Ascending aorta (tissue), 2 donors: ENCODE measurements at regions not wholly inside any gene's neighbourhood (a gene's known extent, or its start where the extent isn't known, plus 50 kb on each side); places are given as distances from the start of the nearest gene placed in this dataset.

Source experiments
- DNase-seq, 2 donors: peaks; one replicate each; pipeline ENCODE4 v3.0.0-alpha.2; 2019; ENCODE audit warnings: low spot score in 2 of 2
- H3K27ac ChIP-seq, 2 donors: fragments of 200-600 bp; sonication (generic); one replicate each; pipeline ENCODE4 v1.5.1; 2016 to 2017; ENCODE audit warnings: mild to moderate bottlenecking in 1 of 2
- H3K27me3 ChIP-seq: fragments of 200-600 bp; sonication (generic); one replicate; pipeline ENCODE4 v1.5.1; 2017
- H3K36me3 ChIP-seq, 2 donors: fragments of 200-600 bp; sonication (generic); one replicate each; pipeline ENCODE4 v1.5.1; 2016
- H3K4me1 ChIP-seq, 2 donors: fragments of 200-600 bp; sonication (generic); one replicate each; pipeline ENCODE4 v1.5.1; 2016 to 2017; ENCODE audit warnings: mild to moderate bottlenecking in 1 of 2
- H3K4me3 ChIP-seq, 2 donors: fragments of 200-600 bp; sonication (generic); one replicate each; pipeline ENCODE4 v1.5.1; 2016 to 2017; ENCODE audit warnings: mild to moderate bottlenecking in 1 of 2
- H3K9me3 ChIP-seq, 2 donors: fragments of 200-600 bp; sonication (generic); one replicate each; pipeline ENCODE4 v1.5.1; 2016
- CTCF ChIP-seq, 3 experiments: fragments of 200-600 bp in 2 of 3; fragments of 450-650 bp in 1 of 3; sonication (generic) in 2 of 3; IDR thresholded peaks; one replicate each; pipeline ENCODE4 v1.5.1; 2016 to 2019; ENCODE audit warnings: antibody characterized with exemption in 3 of 3, mild to moderate bottlenecking in 1 of 3, moderate library complexity in 1 of 3
- intact Hi-C: fragments of 100-400 bp; cut with DNase I; formaldehyde crosslinking; loops from one replicate; pipeline ENCODE4 v1.15.1; 2023

- Histone ChIP-seq H3K4me1 (no peaks in the 10 kb centered on the region), H3K9me3 (no peaks in the 10 kb centered on the region), H3K4me3 (no peak overlapping the region), H3K27ac (no peak overlapping the region), H3K27me3 (no peaks in the 10 kb centered on the region), H3K36me3 (no peaks in the 10 kb centered on the region)
- intact Hi-C loops, result no loop called here
- no peak for DNase-seq
- TF ChIP-seq CTCF (IDR thresholded peaks at IDR 0.05), result no peak
Measured at GRCh38 chr9:8221462-8221861, 421.9 kb upstream of the DMAC1 start.

GRCh38 chr9:8208465-8208864 lies 408.9 kb upstream of the DMAC1 start:
- Histone ChIP-seq H3K27me3 (no peaks in the 10 kb centered on the region), H3K4me3 (no peak overlapping the region), H3K9me3 (no peaks in the 10 kb centered on the region), H3K36me3 (no peaks in the 10 kb centered on the region), H3K27ac (peak overlapping the region in 1 of 2 donors; percentile 56), H3K4me1 (peaks cover 0 to 11% of the 10 kb centered on the region in 2 donors)
- intact Hi-C loops, result no loop called here
- TF ChIP-seq CTCF (IDR thresholded peaks at IDR 0.05), result no peak
- DNase-seq, result no peak

- intact Hi-C loops, result no loop called here
- Histone ChIP-seq H3K27me3 (no peaks in the 10 kb centered on the region), H3K27ac (peak overlapping the region; percentile 49 to 56), H3K36me3 (no peaks in the 10 kb centered on the region), H3K9me3 (no peaks in the 10 kb centered on the region), H3K4me3 (no peak overlapping the region), H3K4me1 (peaks cover 0 to 11% of the 10 kb centered on the region in 2 donors)
- no peak for TF ChIP-seq CTCF (IDR thresholded peaks at IDR 0.05)
- DNase-seq, result no peak
Measured at GRCh38 chr9:8207596-8207995, 408.0 kb upstream of the DMAC1 start.

- H3K4me3 ChIP-seq, result no peak overlapping the region
- H3K36me3 ChIP-seq, result no peaks in the 10 kb centered on the region
- no peaks in the 10 kb centered on the region for H3K27me3 ChIP-seq
- H3K4me1 ChIP-seq, result peaks cover 0 to 11% of the 10 kb centered on the region in 2 donors
- no peak for DNase-seq
- intact Hi-C loops, result no loop called here
- peak overlapping the region; percentile 51 to 62 for H3K27ac ChIP-seq
- no peaks in the 10 kb centered on the region for H3K9me3 ChIP-seq
- no peak for TF ChIP-seq CTCF (IDR thresholded peaks at IDR 0.05)
Measured at GRCh38 chr9:8206720-8207119, 407.1 kb upstream of the DMAC1 start.

- Histone ChIP-seq H3K9me3 (no peaks in the 10 kb centered on the region), H3K4me3 (no peak overlapping the region), H3K27me3 (no peaks in the 10 kb centered on the region), H3K36me3 (no peaks in the 10 kb centered on the region), H3K27ac (peak overlapping the region; percentile 51 to 62), H3K4me1 (peaks cover 0 to 11% of the 10 kb centered on the region in 2 donors)
- DNase-seq, result no peak
- no peak for TF ChIP-seq CTCF (IDR thresholded peaks at IDR 0.05)
- intact Hi-C loops, result no loop called here
Measured at GRCh38 chr9:8205576-8205975, 406.0 kb upstream of the DMAC1 start.

- intact Hi-C loops, result no loop called here
- Histone ChIP-seq H3K9me3 (peaks cover 7 to 20% of the 10 kb centered on the region in 2 donors), H3K36me3 (no peaks in the 10 kb centered on the region), H3K4me1 (no peaks in the 10 kb centered on the region), H3K4me3 (no peak overlapping the region), H3K27me3 (no peaks in the 10 kb centered on the region), H3K27ac (no peak overlapping the region)
- DNase-seq, result no peak
- TF ChIP-seq CTCF (IDR thresholded peaks at IDR 0.05), result no peak
Measured at GRCh38 chr9:8189881-8190280, 390.3 kb upstream of the DMAC1 start.
